Tibial nerve (tissue), 3 donors: ENCODE measurements at regions not wholly inside any gene's neighbourhood (a gene's known extent, or its start where the extent isn't known, plus 50 kb on each side); places are given as distances from the start of the nearest gene placed in this dataset.

ENCODE experiments used
- POLR2A ChIP-seq, 2 donors: fragments of 450-650 bp; IDR thresholded peaks; one replicate each; pipeline ENCODE4 v1.6.1; 2017; ENCODE audit warnings: antibody characterized with exemption in 2 of 2, mild to moderate bottlenecking in 2 of 2, moderate library complexity in 2 of 2
- TF ChIP-seq, protein P1 (sequence below), 5 experiments: fragments of 200-600 bp in 3 of 5; fragments of 450-650 bp in 2 of 5; sonication (generic) in 3 of 5; IDR thresholded peaks; one replicate each; pipeline ENCODE4 v1.5.1; 2016 to 2019; ENCODE audit warnings: antibody characterized with exemption in 5 of 5, mild to moderate bottlenecking in 3 of 5, moderate library complexity in 2 of 5

DNA sequence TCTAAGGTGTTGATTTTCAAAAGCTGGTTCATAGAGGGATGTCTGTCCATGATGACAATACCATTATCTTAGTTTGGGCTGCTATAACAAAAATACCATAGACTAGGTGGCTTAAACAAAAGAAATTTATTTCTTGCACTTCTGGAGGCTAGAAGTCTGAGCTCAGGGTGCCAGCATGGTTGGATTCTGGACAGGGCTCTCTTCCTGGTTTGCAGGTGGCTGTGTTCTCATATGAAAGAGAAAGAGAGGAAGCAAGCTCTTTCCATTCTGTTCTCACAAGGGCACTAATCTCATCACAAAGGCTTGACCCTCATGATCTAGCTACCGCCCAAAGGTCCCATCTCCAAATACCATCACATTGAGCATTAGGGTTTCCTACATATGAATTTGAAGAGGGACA, 144.5 kb upstream of the SLC24A3 start:
- TF ChIP-seq, protein P1, sequence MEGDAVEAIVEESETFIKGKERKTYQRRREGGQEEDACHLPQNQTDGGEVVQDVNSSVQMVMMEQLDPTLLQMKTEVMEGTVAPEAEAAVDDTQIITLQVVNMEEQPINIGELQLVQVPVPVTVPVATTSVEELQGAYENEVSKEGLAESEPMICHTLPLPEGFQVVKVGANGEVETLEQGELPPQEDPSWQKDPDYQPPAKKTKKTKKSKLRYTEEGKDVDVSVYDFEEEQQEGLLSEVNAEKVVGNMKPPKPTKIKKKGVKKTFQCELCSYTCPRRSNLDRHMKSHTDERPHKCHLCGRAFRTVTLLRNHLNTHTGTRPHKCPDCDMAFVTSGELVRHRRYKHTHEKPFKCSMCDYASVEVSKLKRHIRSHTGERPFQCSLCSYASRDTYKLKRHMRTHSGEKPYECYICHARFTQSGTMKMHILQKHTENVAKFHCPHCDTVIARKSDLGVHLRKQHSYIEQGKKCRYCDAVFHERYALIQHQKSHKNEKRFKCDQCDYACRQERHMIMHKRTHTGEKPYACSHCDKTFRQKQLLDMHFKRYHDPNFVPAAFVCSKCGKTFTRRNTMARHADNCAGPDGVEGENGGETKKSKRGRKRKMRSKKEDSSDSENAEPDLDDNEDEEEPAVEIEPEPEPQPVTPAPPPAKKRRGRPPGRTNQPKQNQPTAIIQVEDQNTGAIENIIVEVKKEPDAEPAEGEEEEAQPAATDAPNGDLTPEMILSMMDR (IDR thresholded peaks at IDR 0.05) = no peak
- no peak for TF ChIP-seq POLR2A (IDR thresholded peaks at IDR 0.05)
